Left ventricle myocardium superior (tissue), 1 donor: ENCODE measurements at regions not wholly inside any gene's neighbourhood (a gene's known extent, or its start where the extent isn't known, plus 50 kb on each side); places are given as distances from the start of the nearest gene placed in this dataset.
"Not testable (repeated sequence)": the region's sequence is repeated elsewhere in the genome, so short reads cannot be mapped to it uniquely, and the experiment has no call there.

ENCODE experiments used
- ATAC-seq: fragments of 200-7000 bp; cut with Tn5 transposase; one replicate; pipeline ENCODE4 v1.9.1; 2020; ENCODE audit warnings: mild to moderate bottlenecking, moderate library complexity
- DNase-seq: peaks from one replicate; pipeline ENCODE4 v3.0.0-alpha.2; 2020
- intact Hi-C: fragments of 100-400 bp; cut with micrococcal nuclease; formaldehyde crosslinking; loops from one replicate; pipeline ENCODE4 v1.11.0; 2022
- donor health status: DM: no; HTN: yes; CAD: no; lungs with severe emphysema.

GRCh38 chr5:138667782-138668331 is 85.4 kb upstream of the CTNNA1 start:
- intact Hi-C loops, ATAC-seq, DNase-seq: not testable (repeated sequence)

DNA sequence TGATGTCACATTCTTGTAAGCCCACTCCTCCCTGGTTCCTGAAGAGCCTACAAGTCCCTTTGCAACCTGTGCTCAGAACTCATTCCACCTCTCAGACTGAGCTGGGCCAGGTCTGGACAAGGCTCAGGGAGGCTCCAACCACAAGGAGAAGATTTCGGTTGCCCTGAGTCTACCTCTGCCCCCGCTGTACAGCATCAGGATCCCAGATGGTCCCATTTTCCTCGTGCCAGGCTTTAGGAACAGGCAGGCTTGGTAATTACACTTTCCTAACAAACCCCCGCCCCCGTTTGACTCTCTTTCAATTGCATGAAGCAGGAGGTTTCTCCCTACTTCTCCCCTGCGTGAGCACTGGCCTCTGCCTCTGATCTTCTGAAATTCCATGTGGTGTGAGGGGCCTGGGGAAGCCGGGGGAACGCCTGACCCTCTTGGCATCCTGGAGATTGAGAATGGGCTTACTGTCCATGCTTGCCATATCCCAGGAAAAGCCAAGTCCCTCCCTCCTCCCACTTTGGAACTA is 86.9 kb upstream of the CTNNA1 start:
- intact Hi-C loops = no loop called here
- DNase-seq (no peak), ATAC-seq (no peak)

DNA sequence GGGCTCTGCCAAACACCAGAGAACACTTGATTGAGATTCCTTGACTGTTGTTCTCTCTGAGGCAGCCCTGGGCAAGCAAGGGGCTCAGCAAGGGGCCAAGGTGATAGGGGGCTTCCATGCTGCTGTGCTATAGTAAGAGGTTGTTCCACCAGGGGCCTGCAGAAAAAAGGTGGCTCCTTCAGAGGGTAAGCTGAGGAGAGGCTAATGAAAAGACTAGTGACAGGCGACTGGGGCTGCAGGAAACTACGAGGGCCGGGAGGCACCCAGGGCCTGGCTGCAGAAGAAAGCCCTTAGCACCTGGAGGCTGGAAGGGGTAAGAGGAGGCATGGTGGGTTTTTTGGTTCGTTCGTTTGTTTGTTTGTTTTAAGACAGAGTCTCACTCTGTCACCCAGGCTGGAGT is 88.0 kb upstream of the CTNNA1 start:
- no peak for ATAC-seq
- no peak for DNase-seq
- intact Hi-C loops = no loop called here

DNA sequence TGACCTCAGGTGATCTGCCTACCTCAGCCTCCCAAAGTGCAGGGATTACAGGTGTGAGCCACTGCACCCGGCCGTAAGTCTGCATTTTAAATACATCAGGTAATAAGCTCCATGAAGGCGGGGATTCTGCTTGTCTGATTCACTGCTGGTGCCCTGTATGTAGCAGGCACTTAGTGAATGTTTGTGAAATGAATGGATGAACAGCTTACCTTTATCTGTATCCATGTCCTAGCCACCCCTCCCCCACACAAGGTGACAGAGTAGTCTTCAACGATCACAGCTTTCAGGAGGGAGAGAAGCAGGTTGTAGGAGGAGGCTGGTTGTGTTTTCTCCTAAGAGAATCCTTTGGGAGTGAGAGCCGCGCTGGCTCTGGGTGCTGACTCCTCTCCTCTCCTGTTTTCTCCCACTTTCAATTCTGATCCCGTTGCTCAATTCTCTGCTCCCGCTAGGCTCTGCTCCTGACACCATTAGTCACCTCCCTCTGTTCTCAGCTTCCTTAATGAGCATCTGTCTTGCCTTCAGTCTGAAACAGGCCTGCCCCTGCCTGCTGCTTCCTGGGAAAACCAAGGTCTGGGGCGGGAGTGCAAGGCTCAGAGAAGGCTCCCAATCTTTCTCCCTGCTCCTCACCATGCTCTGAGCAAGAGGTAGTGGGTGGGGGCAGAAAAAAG is 88.8 kb upstream of the CTNNA1 start:
- no peak for ATAC-seq
- intact Hi-C loops = no loop called here
- no peak for DNase-seq

GRCh38 chr5:138663561-138663960 is 88.4 kb upstream of the HSPA9 start:
- intact Hi-C loops = no loop called here
- no peak for DNase-seq
- no peak for ATAC-seq

GRCh38 chr5:138663009-138663408 is 87.8 kb upstream of the HSPA9 start:
- ATAC-seq = no peak

GRCh38 chr5:138662599-138662998 is 87.4 kb upstream of the HSPA9 start:
- intact Hi-C loops = no loop called here
- DNase-seq (no peak), ATAC-seq (no peak)

More at GRCh38 chr5:138663009-138663408, 87.8 kb upstream of the HSPA9 start:
- intact Hi-C loops = no loop called here
- no peak for DNase-seq

DNA sequence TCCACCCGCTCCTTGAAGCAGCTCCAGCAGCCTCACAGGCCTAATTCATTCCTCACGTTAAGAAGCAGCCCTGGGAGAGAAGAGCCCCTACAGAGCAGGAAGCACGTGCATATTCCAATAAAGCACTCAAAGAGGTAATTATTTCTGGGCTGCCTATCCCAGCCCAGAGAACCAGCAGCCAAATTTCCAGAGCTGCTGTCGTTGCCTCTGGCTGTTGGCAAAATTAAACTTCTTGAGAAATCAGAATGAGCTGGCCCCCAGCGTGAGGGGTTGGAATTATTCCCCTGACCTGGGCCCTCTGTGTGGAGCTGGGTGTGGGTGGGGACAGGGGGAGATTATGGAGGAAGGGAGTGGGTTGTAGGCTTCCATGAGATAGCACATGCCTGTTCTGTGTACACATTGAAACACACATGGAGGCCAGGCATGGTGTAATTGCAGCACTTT is 86.8 kb upstream of the HSPA9 start:
- intact Hi-C loops = no loop called here
- DNase-seq = no peak
- ATAC-seq = peak; percentile 9

DNA sequence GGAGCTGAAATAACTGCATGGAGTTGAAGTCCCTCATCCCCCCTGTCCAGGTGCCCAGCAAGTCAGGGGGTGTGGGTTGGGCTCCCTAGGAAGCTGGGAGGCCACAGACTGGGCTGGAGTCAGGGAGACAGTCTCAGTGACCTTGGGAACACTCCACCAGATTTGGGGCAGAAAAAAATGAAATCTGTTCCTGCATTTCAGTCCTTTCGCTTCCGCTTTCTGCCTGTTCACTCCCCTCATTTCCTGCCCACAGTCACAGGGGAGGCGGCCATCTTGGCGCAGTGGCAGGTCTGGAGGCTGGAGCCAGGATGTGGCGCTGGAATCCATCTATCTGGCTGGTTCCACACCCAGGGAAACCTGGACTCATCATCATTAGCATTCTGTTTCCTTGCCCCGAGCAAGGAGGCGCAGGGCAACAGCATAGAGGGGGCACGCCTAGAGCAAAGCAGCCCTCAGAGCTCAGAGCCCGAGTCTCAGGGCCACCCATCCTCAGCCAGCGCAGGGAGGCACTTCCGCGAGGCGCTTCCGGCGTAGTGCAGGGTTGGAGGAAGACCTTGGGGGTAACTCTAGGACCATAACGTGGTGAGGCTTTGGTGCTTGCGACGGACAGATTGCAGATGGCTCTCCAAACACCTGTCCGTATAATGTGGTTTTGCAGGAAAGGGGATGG is 86.2 kb upstream of the HSPA9 start:
- intact Hi-C loops = no loop called here
- DNase-seq = no peak
- ATAC-seq = no peak

DNA sequence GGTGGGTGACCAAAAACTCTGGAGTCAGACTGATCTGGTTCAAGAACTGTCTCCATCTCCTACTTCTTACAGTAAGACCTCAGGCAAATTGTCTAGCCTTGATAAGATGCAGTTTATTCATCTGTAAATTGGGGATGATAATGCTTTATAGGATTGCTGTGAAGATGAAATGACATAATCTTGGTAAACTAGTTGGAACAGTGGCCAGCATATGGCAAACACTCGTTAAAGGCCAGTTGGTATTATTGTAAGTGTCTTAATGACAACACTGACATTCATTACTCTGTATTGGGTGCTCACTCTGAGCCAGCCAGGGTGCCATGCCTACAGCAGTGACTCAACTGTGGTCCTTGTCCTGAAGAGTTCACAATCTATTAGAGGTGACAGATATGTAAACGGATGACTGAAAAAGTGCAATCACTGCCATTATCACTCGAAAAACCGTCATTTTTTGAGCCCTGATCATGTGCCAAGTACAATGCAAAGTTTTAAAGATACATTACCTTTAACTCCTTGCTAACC is 84.9 kb upstream of the HSPA9 start:
- no peak for DNase-seq
- intact Hi-C loops = no loop called here
- ATAC-seq = no peak

GRCh38 chr5:138659561-138659960 is 84.4 kb upstream of the HSPA9 start:
- no peak for DNase-seq
- intact Hi-C loops = no loop called here
- ATAC-seq = no peak

DNA sequence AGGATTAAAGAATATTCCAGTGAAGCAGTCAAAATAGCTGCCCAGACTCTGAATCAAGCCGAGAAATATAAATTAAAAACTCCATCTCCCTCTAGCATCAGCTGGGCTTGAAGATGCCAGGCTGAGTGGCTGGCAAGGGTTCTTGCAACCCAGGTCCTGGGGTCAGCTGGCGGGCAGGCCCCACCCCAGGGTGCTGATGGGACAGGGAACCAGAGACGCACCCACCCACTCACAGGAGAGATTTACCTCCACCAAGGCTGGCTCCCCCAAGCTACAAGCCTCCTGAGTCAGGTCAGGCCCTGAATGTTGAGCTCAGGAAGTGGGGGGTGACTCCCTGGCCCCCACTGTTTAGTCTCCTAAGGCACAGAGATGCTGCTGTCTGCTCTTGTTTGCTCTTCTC is 83.9 kb upstream of the HSPA9 start:
- DNase-seq (no peak), ATAC-seq (no peak)
- intact Hi-C loops = no loop called here

- ATAC-seq (no peak), DNase-seq (no peak)
- intact Hi-C loops = no loop called here
These were observed 83.5 kb upstream of the HSPA9 start for GRCh38 chr5:138658676-138659075.

DNA sequence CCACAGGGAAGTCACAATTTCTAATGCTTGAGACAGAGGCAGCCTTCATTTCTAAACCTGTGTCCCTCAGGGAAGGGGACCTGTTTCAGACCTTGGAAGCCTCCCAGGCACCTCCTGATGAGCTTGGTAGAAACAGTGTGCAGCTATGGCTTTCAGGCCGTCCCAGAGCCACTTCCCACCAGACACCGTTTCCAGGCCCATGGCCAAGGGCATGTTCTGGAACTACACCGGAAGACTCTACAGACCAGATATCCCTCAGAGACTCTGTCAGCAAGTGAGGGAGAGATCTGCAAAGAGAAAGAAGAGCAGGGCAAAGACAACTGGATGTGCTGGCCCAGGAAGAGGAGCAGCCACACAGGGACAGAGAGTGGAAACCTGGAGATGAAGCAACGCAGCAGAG is 82.2 kb upstream of the HSPA9 start:
- intact Hi-C loops = no loop called here
- ATAC-seq = peak; percentile 86
- peak; percentile 59 for DNase-seq

DNA sequence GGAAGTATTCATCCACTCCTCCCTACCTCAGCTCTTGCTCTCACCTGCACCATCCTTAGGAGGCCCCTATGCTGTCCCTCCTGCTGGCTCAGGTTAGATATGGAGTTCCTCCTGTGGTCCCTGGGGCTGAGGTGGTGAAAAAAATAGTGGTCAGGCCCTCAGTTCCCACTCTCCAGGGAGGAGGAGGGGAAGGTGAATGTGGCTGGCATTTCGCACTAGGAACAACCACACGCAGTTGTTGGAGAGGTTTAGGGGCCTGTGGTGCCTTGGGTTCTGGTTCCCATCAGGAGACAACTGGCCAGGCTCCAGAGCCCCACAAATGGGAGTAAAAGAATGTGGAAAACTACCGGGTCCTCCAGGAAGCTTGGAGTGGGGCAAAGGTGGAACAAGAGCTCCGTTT is 81.7 kb upstream of the HSPA9 start:
- DNase-seq = no peak
- intact Hi-C loops = no loop called here
- ATAC-seq = no peak

GRCh38 chr5:138655530-138656190 is 80.5 kb upstream of the HSPA9 start:
- DNase-seq (no peak), ATAC-seq (peak; percentile 17)
- intact Hi-C loops = no loop called here

DNA sequence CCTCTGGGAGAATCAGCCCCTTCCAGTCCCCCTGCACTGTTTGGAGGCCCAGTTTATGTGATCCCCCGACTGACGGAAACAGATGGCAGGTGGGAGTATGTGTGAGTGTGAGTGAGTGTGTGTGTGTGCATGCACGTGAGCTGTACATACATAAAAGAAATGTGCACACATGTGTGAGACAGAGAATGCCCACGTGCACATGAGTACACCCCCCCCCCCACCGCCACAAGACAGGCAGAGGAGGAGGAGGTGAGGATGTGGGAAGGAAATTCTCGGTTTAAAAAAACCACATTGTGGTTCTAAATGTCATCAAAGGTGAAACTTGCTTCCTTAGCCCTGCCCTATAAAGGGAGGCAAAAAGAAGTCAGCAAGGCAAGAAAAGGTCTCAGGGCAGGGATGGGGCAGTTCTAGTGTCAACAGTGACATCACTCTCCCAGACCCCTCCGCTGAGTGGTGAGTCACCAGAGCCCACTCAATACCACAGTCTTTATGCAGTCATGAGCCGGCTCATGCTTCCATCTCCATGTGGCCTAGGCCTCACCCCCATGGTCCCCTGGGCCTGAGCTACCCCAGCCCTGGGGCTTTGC is 79.2 kb upstream of the HSPA9 start:
- intact Hi-C loops = no loop called here
- ATAC-seq = no peak

GRCh38 chr5:138653502-138653901 is 78.3 kb upstream of the HSPA9 start:
- no peak for DNase-seq
- peak; percentile 45 for ATAC-seq
- intact Hi-C loops = no loop called here

More for the DNA sequence above, 79.2 kb upstream of the HSPA9 start:
- DNase-seq = no peak

- intact Hi-C loops = no loop called here
- no peak for DNase-seq
- no peak for ATAC-seq
These were observed 76.5 kb upstream of the HSPA9 start for GRCh38 chr5:138651767-138652117.
